Ramos (cell line): ENCODE measurements at regions not wholly inside any gene's neighbourhood (a gene's known extent, or its start where the extent isn't known, plus 50 kb on each side); places are given as distances from the start of the nearest gene placed in this dataset.

Source experiments
- in situ Hi-C: fragments of 300-500 bp; cut with MboI; formaldehyde crosslinking; loops from one replicate; pipeline ENCODE4 v1.14.3; 2022; ENCODE audit warnings: low sequenced_read_pairs; ENCODE audit not compliant: unreplicated experiment

DNA sequence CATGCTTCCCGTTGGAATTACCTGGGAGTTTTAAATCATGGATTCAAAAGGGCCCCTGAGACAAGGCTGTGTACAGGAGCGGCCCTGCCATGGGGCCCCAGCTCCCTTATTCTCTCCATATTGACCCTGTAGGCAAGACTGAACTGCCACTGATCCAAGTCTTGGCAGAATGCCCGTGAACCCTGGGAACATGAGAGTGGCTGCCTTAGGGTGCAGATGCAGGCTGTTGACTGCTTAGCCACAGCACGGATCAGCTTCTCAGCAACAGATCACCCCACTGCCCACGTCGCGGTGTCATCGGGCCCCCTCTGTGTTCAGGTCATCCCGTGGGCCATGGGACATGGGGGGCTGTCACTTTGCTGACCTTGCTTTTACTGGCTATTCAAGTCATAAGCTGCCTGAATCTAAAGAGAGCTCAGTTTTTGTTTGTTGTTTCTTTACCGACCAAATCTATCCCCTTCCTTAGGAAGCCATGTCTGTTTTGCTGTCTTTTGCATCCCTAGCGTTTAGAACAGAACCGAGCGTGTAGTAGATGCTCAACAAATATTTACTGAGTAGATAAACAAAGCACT lies 83.4 kb downstream of the MATN1 start:
- in situ Hi-C loops: no loop called here

DNA sequence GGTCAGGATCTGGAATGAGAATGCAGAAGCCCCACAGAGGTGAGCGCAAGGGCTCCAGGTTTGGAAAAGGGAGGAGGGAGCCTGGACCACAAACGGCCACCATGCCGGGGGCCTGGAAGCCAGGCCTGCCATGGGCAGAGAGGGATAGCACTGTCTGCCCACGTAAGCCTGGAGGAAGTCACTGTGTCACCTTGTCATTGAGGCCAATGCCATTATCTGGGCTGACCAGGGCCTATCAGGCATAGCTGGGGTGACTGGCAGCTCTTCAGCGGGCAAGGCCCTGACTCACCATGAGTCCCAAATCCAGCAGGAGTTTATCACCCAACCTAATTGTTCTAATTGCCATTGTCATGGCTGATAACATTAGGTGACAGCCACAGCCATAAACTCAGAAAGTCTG lies 84.6 kb downstream of the MATN1 start:
- in situ Hi-C loops: no loop called here

DNA sequence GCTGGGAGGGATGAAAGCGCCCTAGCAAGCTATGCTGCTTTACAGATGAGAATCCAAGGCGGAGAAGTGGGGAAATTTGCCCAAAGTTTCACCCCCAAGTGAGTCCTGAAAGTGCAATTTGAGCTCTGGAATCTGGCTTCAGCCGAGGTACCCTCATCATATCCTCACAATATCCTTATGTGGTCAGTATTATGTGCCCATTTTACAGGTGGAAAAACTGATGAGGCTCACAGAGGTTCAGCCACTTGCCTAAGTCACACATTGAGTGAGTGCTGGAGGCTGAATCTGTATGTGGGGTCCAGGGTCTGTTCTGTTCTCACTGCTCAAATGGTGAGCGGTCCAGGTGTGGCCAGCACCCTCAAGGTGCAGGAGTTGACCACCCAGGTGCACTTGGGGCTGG lies 85.3 kb downstream of the MATN1 start:
- in situ Hi-C loops: no loop called here

DNA sequence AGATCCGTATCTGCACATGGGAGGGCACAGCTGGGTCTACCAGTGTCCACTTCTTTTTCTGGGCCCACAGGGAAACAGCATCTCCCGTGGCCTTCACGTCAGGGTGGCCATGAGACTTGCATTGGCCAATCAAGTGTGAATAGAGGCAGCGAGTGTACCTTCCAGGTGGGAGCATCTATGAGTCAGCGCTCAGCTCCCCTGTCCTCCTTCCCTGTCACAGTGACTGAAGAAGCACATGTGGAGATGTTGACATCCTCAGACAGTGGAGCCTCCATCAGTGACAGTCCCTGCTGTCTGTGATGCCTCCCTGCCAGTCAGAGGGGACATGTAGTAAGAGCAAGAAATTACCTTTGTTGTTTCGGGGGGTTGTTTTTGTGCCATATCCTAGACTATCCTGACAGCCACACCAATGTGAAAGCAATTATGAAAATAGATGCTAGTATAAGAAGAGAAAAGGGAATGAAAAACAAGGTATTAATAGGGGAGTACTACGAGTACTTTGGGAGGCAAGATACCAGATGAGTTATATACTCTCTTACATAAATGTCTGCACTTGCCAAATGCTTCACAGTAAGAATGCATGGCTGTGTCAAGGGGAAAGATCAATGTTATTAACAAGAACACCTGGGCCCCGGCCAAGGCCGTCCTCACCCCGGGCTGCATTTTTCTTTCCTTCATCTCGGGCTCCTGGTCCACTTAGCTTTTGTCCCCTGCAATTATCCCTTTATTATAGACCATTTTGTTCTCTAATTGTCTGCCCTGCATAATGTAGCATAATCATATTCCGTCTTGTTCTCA lies 86.0 kb downstream of the MATN1 start:
- in situ Hi-C loops: no loop called here

DNA sequence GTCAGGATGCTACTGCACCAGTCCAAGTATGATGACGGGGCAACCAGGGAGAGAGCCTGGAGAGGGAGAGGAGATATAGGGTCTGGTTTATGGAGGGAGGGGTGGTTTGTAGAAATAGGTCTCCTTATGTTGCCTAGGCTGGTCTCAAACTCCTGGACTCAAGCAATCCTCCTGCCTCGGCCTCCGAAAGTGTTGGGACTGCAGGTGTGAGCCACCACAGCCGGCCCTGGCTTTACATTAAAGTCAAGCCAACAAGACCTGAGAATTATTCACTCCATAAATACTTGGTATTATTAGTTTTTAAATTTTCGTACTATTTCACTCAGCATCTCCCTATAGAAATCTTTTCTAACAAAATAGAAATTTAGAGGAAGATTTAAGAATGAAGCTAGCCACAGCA lies 86.8 kb downstream of the MATN1 start:
- in situ Hi-C loops: no loop called here

DNA sequence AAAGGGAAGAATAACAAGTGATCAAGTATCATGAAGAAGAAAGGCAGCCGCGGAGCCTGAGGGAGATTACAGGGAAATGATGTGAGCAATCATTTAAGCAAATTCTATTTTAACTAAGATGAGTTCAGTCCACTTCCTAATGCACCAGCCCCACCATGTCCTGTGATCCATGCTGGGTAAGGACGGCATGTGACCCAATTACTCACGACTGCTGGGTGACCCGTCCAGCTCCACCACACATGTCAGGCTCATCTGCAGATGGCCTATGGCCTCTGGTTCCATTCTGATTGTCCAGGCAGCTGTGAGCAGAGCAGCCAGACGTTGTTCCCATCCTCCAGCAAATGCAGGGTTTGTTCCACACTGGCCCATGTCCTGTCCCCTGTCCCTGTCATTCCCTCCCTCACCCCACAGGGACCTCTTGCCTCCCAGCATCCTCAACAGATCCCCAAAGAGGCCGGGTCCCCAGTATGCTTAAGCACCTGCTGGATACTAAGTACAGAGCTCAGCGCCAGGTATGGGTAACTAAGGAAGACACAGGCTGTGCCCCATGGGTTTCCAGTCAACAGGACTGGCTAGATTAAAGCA lies 87.9 kb downstream of the MATN1 start:
- in situ Hi-C loops: no loop called here

DNA sequence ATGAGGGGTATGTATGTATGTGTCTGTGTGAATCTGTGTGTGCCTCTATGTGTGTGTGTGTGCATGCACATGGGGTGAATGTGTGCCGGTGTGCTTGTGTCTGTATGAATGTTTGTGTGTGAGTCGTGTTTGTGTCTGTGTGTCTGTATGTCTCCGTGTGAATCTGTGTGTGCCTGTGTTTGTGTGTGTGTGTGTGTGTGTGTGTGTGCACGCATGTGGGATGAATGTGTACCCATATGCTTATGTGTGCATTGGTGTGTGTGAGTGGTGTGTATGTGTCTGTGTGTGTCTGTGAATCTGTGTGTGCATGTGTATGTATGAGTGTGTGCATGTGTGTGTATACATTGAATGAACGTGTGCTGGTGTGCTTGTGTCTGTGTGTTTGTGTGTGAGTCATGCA lies 88.9 kb downstream of the MATN1 start:
- in situ Hi-C loops: no loop called here

DNA sequence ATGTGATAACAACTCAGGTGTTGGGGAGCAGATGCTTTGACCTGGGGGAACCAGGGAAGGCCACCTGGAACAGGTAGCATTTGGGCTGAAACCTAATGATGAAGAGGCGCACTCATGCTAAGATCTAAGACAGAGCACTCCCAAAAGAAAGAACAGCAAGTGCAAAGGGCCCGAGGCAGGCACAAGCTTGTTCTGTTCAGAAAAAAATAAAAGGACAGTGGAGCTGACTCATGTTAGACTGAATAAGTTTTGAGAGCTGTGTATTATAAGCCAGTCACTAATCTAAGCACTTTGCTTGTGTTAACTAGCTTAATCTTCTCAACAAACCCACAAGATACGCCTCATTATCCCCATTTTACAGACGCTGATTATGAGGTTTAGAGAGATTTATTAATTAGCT lies 90.1 kb downstream of the MATN1 start:
- in situ Hi-C loops: no loop called here

DNA sequence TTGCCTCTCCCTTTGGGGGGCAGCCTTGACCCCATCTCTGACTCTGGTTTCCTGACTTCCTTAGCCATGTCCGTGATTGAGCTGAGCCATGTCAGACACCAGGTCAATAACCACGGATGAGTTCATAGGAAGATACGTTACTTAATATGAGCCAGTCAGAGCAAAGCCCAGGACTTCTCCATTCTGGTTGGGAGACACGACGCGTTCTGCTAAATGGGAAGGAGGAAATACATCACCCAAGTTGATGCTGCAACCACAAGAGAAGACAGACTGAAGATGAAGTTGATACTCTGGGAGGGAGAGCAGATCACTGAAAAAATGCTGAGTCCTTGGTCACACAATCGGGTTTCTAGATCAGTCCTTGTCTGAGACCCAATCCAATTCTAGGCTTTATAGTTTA lies 90.9 kb downstream of the MATN1 start:
- in situ Hi-C loops: no loop called here

DNA sequence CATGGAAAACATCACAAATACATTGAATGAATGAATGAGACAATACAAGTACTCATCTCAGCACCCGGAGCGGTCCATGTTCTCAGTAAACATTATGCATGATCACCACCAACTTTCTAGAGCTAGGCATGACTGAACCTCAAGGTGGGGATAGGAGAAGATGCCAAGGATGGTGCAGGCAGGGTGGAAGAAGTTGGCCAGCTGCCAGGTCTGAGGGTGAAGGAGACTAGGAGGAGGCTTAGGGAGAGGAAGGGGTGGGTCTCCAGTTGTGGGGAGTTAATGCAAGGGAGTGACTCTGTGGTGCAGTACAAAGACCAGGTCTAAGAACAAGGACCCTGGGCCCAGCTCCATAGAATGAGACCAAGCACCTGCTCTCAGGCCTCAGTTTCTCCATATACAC lies 91.7 kb downstream of the MATN1 start:
- in situ Hi-C loops: no loop called here

DNA sequence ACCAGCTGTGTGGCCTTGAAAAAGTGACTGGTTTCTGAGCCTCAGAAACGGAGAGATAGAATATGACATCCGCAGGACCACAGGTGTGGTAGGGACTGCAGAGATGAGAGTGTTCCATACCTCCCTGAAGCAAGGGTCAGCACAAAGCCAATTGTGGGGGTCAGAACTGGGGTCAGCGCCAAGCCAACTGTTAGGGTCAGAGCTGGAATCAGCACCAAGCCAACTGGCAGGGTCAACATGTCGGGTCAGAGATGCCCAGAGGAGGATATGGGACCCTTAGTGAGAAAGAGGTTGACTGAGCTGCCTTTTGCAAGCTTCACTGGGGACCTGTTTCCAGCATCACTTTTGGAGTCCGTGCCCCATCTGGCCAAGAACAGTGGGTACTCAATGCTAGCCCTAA lies 93.9 kb downstream of the MATN1 start:
- in situ Hi-C loops: no loop called here

DNA sequence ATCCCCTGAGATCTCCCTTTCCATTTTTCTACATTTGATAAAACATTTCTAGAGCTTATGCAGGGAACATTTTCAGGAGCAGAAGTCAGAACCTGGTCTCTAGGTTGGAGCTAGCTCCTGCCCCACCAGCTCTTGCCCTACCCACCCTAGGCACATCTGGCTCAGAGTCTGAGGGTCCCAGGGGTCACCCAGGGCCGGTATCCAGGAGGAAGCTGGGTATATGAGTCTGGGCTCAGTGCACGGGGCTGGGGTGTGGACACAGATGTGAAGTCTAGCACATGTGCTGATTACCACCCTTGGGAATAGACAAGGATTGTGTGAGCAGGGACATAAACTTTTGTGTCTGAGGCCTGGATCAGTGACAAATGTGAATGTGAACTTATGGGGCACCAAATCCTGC lies 95.4 kb downstream of the MATN1 start:
- in situ Hi-C loops: no loop called here

DNA sequence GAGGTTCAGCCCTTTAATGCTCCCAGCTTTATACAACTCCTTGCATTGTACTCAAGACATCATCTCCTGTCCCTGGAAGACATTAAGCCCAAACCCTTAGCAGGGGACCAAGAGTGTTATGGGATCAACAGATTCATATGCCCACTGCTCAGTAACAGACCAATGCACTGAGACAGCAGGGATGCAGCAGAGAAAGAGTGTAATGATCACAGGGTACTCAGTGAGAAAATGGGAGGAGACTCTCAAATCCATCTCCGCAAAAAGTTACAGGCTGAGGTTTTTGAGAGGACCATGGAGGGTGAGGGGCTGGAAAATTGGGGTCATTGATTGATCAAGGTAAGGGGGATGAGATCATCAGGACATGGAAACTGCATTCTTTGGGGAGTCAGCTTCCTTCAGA lies 96.2 kb downstream of the MATN1 start:
- in situ Hi-C loops: no loop called here

DNA sequence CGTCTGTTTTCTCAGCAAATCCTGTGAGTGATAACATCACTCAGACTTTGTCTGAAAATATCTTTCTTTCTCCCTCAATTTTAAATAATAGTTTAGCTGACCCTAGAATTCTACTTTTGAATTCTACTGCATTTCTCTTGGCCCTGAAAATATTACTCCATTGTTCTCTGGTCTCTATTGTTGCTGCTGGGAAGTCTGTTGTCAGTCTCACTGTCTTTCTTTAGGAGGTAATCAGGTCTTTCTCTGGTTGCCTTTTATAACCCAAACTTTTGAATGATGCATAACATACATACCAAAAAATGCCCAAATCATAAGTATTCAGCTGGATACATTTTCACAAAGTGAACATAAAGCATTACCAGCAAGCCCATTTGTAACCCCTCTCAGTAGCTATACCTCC lies 100.0 kb downstream of the MATN1 start:
- in situ Hi-C loops: no loop called here

DNA sequence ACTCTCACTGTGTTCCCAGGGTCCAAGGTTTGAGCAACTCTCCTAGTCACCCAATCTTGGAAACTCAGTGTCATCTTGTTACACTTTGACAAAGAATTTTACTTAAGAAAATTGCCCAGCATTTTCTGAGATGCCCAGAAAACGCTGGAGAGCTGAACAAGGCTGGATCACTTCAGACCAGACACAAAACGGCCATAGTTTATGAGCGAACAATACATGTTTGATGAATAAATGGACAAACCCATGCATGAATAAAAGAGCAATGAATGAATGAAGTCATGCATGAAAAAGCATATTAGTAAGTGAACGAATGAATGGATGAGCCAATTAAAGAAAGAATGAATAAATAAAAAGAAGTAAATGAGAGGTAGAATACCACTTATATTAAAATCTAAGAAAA lies 103.8 kb downstream of the MATN1 start:
- in situ Hi-C loops: no loop called here

DNA sequence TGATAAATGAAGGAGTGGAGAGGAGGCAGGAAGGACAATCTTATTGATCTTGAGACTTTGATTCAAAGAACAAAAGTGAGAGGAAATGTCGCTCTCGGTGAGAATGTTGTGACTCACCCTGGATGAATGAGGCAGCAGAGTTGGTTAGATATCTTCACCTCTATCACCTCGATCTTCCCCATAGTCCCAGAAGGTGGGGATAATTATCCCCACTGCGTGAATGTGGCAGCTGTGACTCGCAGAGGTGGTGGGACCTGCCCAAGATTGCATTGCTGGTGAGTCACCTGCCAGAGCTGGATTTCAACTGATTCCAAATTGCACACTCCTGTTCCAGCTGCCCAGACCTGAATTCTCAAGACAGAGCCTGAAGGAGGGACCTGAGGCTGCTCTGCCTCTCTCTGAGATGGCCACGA lies 105.0 kb downstream of the MATN1 start:
- in situ Hi-C loops: no loop called here

DNA sequence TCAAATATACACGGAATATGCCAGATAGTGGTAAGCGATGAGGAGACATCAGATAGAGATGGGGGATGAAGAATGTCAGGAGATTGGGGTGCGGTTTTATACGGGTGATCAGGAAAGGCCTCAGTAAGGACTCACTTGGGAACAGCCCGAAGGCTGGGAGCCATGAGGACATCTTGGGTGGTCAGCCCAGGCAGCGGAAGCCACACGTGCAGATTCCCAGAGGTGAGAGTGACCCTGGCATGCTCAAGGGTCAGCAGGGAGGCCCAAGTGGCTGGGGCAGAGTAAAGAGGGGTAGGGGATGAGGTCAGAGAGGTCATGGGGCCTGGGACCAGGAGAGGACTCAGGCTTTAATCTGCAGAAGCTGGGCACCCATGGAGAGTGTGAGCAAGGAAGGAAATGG lies 106.6 kb downstream of the MATN1 start:
- in situ Hi-C loops: no loop called here

DNA sequence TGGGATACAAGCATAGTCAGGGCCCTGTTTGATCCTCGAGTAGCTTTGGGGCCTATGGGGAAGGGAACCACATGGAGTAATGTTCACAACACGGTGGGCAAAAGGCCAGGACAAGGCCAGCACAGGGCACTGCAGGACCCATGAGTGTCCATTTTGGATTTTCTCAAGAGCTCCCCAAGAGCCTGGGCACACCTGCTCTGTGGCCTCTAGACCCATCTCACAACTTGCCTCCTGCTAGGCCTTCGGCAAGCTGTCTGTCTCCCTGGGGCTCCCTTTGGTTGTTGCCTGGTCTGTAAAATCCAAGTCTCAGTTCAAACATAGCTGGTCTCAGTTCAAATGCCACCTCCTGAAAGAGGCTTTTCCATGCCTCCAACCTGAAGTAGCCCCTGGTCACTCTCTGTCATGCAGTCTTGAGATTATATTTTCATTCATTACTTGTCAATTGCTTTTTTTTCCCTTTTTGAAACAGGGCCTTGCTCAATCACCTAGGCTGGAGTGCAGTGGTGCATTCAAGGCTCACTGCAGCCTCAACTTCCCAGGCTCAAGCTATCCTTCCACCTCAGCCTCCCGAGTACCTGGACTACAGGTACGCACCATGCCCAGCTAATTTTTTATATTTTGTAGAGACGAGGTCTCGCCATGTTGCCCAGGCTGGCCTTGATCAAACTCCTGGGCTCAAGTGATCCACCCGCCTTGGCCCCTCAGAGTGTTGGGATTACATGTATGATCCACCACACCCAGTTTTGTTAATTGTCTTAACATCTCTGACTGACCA lies 107.4 kb downstream of the MATN1 start:
- in situ Hi-C loops: no loop called here

DNA sequence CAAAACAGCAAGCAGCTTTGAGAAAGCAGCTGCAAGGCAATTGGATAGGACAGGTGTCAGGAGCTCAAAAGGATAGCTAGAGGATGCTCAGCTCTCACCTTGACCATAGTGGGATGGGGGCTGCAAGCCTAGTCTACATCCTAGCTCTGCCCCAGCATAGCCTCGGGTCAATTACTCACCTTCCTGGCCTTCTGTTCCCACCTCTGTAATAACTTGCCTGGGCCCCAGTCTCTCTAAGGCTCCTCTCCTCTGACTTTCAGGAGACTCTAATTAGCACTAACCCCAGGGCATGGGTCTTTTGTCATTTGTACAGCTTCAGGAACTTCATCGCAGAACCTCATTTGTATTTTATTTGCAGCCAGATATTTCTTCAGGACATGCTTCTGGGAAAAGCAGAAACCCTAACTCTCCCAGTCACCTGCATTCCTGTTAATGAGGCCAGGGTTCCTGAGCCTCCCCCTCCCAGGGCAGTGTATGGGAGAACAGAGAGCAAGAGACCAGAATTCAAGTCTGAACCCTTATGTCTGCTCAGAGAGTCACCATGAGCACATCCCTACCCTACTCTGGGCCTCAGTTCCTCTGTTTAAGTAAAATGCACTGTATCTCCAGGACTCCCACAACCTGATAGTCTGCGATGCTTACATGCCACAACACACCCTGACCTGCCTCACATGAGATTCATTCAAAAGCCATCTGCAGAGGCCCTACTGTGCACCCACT lies 108.1 kb downstream of the MATN1 start:
- in situ Hi-C loops: no loop called here

DNA sequence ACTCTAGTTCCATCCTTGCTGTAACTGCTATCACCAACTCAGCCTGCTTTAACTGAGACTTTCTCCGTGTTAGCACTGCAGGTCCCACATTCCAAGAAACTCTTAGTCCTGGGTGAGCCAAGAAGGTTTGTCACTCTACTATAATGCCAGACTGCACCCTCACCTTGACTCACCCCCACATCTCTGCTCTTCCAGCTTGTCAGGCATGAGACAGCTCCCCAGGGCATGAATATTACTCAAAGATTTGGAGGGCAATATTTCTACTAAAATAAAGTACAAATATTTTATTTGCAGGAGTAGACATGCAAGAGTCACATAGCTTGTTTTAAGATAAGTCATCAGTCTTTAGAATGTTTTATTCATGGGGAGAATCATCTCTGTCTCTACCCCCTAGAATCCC lies 110.2 kb downstream of the MATN1 start:
- in situ Hi-C loops: no loop called here
